DMS53 (cell line): ENCODE measurements at regions not wholly inside any gene's neighbourhood (a gene's known extent, or its start where the extent isn't known, plus 50 kb on each side); places are given as distances from the start of the nearest gene placed in this dataset.
A peak's percentile ranks its signal among the peaks of the same experiment; 100 is the strongest.
"Not testable (repeated sequence)": the region's sequence is repeated elsewhere in the genome, so short reads cannot be mapped to it uniquely, and the experiment has no call there.

ENCODE experiments used
- DNase-seq: peaks from one replicate; lab custom pipeline; 2025; lab: John Stamatoyannopoulos, UW

GRCh38 chr13:50229960-50230661, 214.9 kb downstream of the KCNRG start:
- DNase-seq = no peak

DNA sequence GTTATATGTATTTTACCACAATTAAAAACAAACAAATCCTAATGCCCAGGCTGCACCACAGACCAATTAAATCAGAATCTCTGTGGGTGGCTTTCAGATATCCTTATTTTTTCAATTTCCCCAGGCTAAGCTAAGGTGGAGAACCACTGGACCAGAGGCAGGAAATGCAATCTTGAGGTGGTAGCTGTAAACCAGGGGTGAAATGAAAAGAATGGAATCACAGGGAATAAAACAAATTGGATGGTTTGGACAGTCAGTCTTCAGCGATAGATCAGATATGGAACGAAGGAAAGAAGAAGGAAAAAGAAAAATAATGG, 215.4 kb downstream of the KCNRG start:
- no peak for DNase-seq

DNA sequence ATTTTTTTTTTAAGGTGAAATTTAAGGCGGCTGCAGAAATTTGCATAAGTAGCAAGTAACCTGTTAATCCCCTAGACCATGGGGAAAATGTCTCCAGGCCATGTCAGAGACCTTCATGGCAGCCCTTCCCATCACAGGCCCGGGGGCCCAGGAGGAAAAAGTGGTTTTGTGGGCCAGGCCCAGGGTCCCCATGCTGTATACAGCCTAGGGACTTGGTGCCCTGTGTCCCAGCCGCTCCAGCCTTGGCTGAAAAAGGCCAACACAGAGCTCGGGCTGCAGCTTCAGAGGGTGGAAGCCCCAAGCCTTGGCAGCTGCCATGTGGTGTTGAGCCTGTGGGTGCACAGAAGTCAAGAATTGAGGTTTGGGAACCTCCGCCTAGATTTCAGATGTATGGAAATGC, 218.3 kb downstream of the KCNRG start:
- not testable (repeated sequence) for DNase-seq

DNA sequence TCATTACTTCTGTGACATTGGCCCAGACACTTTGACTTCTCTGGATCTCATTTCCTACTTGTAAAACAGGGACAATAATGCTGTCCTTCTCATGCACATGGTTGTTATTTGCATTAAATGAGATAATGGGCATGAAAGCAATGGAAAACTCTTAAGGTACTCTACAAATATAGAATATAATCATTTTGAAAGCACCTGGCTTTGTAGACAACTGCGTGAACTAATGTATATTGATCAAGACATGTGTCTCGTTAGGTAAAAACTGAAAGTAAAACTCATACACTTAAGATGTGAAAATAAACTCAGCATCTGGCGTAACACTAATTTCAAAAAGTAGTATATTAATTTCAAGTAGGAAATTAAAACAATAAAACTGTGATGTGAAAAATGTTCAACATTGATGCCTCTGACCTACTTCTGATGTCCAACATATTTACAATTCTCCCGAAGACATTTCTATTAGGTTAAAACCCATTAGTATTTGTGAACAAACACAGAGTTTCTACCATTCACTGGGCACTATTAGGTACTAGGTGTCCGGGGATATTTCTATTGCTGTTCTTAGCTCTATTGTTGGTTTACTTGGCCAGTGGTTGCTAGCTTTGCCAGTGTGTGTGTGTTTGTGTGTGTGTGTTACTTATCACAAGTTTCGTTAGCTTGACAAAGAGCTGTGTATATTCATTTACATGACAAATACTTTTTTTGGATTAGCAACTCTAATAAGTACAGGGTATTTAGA, 220.5 kb downstream of the KCNRG start:
- DNase-seq = no peak

GRCh38 chr13:50236898-50237318, 221.7 kb downstream of the KCNRG start:
- DNase-seq = no peak

DNA sequence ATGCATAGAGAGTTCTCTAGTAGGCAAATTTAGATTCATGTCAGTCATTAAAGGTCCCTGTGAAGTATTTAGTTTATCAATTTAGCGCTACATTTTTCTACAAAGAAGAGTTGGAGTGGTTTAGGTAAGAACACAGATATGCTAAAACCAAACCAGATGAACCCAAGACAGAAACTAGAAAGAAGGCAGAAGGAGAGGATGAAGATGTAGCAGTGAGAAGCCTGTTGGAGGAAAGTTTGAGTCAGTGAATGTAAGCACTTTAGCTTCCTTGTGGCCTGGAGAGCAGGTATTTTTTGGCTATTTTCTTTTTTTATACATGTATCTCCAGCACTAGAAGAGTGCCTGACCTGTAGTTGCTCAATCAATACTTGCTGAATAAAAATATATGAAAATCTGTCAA, 223.7 kb downstream of the KCNRG start:
- DNase-seq = no peak

DNA sequence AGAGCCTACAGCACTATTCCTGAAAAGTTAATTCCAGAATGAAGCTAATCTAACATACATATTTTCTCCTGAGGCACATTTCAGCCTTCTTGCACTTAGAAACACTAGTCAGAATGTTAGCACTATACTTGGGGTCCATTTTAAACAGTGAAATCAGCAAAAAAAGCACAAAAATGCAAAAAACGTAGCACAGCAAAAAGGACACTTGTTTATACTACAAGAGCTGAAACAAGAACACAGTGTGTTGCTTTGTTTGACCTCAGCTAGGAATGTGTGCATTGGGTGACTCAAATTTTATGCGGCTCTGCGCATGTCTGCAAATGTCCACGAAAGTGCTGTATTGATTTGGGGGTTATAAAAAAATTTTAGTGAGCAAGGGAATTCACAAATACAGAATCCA, 226.2 kb downstream of the KCNRG start:
- DNase-seq = no peak

DNA sequence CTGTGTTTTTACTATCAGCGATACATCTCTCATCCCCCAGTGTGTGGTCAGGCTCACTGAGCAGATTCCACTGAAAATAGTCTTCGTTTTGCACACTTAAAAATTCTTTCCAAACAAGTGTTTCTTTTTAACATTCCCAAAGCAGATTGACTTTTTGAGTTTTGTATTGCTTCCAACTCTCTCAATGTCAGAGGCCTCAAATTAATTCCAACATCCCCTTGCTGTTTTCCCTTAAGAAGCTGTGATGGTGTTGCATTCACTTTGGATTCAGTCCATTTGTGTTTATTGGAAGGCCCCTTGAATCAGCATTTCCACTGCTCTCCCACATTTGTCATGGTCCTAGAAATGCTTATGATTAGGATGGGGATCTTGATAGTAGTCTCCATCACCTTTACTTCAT, 228.7 kb downstream of the KCNRG start:
- no peak for DNase-seq

- DNase-seq = peak; percentile 22
Measured at GRCh38 chr13:50244355-50244712, 229.1 kb downstream of the KCNRG start.

DNA sequence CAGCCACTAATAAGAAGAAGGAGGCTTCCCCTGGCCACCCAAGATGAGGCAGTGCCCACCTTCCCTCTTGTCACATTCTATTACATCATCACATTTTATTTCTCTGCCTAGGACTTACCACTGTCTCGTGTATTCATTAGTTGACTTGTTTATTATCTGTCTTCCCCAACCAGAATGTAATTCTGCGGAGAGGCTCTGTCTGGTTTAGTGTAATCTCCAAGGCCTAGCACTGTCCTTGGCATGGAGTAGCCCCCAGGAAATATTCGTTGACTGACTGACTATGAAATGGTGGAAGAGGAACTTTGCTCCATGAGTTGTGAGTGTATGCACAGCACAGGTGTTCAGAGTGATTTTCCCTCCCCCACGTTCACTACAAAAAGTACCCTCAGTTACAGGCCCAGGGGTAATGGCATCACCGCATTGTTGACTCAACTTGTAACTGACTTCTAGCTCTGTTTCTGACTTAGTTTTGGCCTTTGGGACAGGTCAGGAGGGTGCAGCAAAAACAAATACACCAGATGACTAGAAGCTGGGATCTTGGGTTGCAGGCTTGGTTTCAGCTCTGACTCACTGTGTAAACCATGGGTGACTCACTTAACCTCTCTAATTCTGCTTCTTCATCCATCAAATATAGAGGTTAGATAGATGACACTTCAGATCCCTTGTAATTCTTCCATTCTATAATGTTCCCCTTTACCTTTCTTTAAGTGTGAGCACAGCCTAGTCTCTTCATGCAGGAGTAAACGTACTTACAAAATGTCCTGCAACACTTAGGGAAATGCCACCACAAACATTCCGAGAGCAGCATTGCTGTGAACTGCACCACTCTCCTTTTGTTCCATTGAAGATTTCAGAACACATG, 229.7 kb downstream of the KCNRG start:
- DNase-seq = peak; percentile 92

DNA sequence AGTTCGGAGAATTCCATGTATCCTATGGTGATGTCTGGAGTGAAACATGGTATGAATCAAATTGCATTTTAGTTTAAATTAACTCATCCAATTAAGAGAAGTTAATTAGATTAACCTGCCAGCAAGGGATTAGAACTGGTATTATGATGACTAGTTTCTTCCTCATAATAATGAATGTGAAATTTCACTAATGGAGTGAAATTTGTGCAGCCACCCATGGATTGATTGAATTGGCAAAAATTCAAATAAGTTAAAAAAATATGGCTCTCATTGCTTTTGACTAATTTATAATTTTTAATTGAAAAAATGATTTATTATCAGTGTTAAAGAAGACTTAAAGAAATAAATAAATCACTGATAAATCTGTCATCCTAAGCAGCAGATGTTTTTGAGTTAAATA, 232.0 kb downstream of the KCNRG start:
- DNase-seq = no peak

DNA sequence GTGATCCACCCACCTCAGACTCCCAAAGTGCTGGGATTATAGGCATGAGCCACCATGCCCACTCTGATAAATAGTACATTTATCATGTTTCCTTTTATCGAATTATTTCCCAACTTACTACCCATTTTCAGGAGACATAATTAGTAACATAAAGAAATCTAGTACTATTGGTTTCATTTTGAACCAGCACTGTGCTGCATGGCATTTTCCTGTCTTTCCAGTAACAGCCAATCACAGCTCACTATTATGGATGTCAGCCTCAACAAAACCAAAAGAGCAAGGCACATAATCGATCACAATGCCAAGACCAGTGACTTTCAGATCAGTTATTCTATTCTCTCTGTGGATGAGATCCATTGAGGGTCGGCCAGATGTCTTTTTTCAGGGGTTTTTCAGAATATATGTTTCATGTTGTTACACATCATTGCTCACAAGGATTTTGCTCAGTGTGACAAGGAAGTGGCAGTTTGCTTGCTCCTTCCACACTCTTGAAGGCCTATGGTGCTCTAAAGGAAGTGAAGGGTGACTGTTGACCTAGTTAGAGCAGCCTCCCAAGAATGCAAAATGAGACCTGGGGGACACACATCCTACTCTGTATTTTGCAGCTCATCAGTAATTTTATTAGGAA, 233.4 kb downstream of the KCNRG start:
- peak; percentile 8 for DNase-seq

DNA sequence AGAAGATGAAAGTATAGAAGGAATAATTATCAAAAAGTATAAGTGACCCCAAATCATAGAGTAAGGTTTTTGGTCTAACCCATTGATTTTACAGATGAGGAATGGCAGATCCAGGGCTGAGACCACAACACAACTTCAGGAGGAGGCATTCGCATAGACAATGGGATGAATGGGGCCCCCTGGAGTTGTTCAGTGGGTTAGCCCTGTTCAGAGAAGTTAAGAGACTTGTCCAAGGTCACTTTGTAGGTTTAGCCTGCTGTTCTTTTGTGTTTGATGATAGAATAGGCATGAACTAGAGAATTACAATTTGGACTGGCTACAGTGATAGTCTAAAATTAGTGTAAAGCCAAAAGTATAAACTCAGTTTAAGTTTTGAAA, 233.9 kb downstream of the KCNRG start:
- no peak for DNase-seq

GRCh38 chr13:50250401-50250800, 235.2 kb downstream of the KCNRG start:
- no peak for DNase-seq

DNA sequence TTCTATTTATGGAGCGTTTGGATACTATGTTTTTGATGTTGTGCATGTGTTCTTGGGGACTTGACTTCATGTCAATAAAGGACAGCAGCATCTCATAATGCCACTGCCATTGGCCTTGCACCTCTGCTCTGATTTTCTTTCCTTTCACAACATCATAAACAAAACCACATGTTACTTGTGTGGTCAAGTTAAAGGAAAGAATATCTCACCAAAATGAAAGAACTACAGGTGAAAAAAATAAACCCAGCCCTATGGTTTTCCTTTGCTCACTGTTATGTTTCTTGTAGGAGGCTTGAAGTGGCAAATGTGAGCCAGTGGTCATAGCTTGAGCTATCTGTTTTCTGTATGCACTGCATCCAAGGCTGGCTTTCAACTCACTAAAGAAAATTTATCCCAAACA, 240.4 kb downstream of the KCNRG start:
- no peak for DNase-seq

DNA sequence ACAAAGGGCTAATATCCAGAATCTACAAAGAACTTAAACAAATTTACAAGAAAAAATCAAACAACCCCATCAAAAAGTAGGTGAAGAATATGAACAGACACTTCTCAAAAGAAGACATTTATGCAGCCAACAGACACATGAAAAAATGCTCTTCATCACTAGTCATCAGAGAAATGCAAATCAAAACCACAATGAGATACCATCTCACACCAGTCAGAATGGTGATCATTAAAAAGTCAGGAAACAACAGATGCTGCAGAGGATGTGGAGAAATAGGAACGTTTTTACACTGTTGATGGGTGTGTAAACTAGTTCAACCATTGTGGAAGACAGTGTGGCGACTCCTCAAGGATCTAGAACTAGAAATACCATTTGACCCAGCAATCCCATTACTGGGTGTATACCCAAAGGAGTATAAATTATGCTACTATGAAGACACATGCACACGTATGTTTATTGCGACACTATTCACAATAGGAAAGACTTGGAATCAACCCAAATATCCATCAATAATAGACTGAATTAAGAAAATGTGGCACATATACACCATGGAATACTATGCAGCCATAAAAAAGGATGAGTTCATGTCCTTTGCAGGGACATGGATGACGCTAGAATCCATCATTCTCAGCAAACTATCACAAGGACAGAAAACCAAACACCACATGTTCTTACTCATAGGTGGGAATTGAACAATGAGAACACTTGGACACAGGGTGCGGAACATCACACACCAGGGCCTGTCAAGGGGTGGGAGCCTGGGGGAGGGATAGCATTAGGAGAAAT, 241.5 kb downstream of the KCNRG start:
- DNase-seq = not testable (repeated sequence)

DNA sequence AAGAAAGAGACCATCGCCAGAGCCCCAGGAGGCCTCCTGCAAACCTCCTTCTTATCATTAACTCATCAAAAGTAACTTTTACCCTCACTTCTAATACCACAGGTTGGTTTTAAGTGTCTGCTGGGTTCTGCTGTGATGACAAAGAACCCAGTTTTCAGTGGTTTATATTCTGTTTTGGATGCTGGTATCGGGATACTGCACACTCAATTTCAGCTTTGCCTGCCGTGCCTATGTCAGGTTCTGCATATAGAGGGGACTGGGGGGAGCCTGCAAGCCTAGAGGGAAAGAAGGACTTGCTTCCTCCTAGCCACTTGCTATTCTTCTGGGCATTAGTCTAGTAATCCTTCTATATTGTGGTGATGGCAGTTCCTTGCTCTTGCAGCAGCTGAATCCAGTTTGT, 242.4 kb downstream of the KCNRG start:
- DNase-seq = no peak

- peak; percentile 6 for DNase-seq
Measured at GRCh38 chr13:50261130-50261901, 246.1 kb downstream of the KCNRG start.

DNA sequence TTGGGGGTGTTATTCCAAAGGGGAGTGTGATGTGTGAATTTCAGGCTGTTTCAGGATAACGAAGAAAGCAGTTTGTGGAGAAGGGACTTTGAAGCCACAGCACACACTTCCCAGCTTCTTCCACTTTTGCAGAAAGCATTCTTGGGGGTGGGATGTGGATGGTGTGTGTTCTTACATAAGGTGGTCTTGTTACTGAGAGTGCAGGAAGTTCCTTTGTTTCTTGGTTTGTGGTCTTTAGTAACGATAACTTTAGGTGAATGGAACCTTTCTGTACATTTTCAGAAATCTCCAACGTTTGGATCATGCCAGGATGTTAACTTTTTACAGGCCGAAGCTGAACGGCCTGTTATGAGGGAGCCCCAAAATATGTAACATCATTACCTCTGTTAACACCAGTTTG, 251.8 kb downstream of the KCNRG start:
- DNase-seq = no peak

- DNase-seq = no peak
Measured at GRCh38 chr13:50267917-50268316, 252.7 kb downstream of the KCNRG start.

DNA sequence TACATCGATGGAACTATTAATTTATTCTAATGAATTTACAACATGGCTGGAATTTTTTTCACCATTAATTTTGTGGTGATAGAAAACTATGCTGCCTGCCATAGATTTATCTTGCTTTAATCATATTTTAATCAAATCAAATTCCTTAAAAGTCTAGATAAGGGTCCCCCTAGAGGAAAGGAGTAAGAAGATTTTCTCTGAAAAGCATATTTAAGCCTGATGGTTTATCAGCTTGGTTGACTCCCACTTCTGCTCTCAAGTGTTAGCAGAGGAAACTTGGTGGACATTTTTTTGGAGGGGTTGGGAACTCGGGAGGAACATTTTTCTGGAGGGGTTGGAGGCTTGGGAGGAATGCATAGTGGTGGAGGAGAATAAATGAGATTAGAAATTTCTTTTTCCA, 253.3 kb downstream of the KCNRG start:
- no peak for DNase-seq
